ENCODE measurements at regions not wholly inside any gene's neighbourhood (a gene's known extent, or its start where the extent isn't known, plus 50 kb on each side); places are given as distances from the start of the nearest gene placed in this dataset.

GRCh38 chr7:45367026-45367425 is 207.1 kb upstream of the ADCY1 start:
- Histone ChIP-seq H3K27ac (ENCODE audit: low read depth, low read length) (no peak overlapping the region), H3K36me3 (ENCODE audit: control insufficient read depth in 1 of 2, insufficient read depth in 2 of 2, low read length in 2 of 2) (no peaks in the 10 kb centered on the region), H3K9ac (ENCODE audit: low read length) (no peak overlapping the region), H3K4me2 (ENCODE audit: low read length) (no peak overlapping the region), H3K4me1 (ENCODE audit: control insufficient read depth in 1 of 2, insufficient read depth in 2 of 2, low read length in 2 of 2) (no peaks in the 10 kb centered on the region), H3K9me3 (ENCODE audit: control insufficient read depth in 1 of 2, insufficient read depth in 1 of 2, low read depth in 1 of 2, low read length in 2 of 2) (peaks cover 0 to 5% of the 10 kb centered on the region in 2 experiments; a peak in 2 of 4 replicates), H3K9me2 (ENCODE audit: insufficient read depth) (no peaks in the 10 kb centered on the region), H3K27me3 (ENCODE audit: insufficient read depth, low read length) (peaks cover 43% of the 10 kb centered on the region), H2AFZ (ENCODE audit: low read depth, low read length, poor library complexity, severe bottlenecking) (no peak overlapping the region), H4K20me1 (ENCODE audit: insufficient read depth) (no peaks in the 10 kb centered on the region), H3K79me2 (ENCODE audit: insufficient read depth, low read length) (no peaks in the 10 kb centered on the region), H3K4me3 (replicated peaks in 1 of 2; ENCODE audit: low read depth in 1 of 2, low read length in 2 of 2) (no peak overlapping the region)
- BruUV-seq (replicated peaks): no TSS peak
- ChIA-PET POLR2A (no interaction called here), RAD21 (ENCODE audit: low non-redundant PET in 1 of 2, low total read pairs in 2 of 2, uncharacterized antibody in 2 of 2, unreplicated experiment in 2 of 2) (no interaction called here), CTCF (no interaction called here)
- intact Hi-C loops (cut with micrococcal nuclease): no loop called here
- TF ChIP-seq REST (IDR thresholded peaks at IDR 0.05; ENCODE audit: low read depth) (no peak), EZH2phosphoT487 (IDR thresholded peaks at IDR 0.05; ENCODE audit: borderline replicate concordance) (no peak), SRF (IDR thresholded peaks at IDR 0.05; ENCODE audit: low read depth) (no peak), MAX (IDR thresholded peaks at IDR 0.05) (no peak), JUND (IDR thresholded peaks at IDR 0.05) (no peak), ATF3 (IDR thresholded peaks at IDR 0.05) (no peak)
- ATAC-seq (no peak), DNase-seq (ENCODE audit: low read depth, low spot score) (no peak)

Measured in HCT116 (cell line).